WTC11 (cell line): ENCODE measurements at regions not wholly inside any gene's neighbourhood (a gene's known extent, or its start where the extent isn't known, plus 50 kb on each side); places are given as distances from the start of the nearest gene placed in this dataset.

Experiments used
- ATF1 ChIP-seq: sonication (generic); formaldehyde crosslinking; IDR thresholded peaks from 2 replicates; pipeline ENCODE4 v1.8.1; 2023; ENCODE audit warnings: mild to moderate bottlenecking, moderate library complexity, missing genetic modification reagents
- ATF6 ChIP-seq: sonication (generic); formaldehyde crosslinking; IDR thresholded peaks from 2 replicates; pipeline ENCODE4 v1.8.1; 2023; ENCODE audit warnings: mild to moderate bottlenecking, missing genetic modification reagents
- CTCF ChIP-seq: fragments of 200-600 bp; IDR thresholded peaks from 2 replicates; pipeline ENCODE4 v1.8.0; 2022; ENCODE audit warnings: antibody characterized with exemption
- FOXP4 ChIP-seq: sonication (generic); formaldehyde crosslinking; IDR thresholded peaks from 2 replicates; pipeline ENCODE4 v1.8.0; 2022; ENCODE audit warnings: mild to moderate bottlenecking, missing genetic modification reagents
- HMGXB4 ChIP-seq: sonication (generic); formaldehyde crosslinking; IDR thresholded peaks from 2 replicates; pipeline ENCODE4 v1.8.1; 2023; ENCODE audit warnings: mild to moderate bottlenecking, moderate library complexity, missing genetic modification reagents
- MAX ChIP-seq: sonication (generic); formaldehyde crosslinking; IDR thresholded peaks from 2 replicates; pipeline ENCODE4 v1.8.0; 2022; ENCODE audit warnings: mild to moderate bottlenecking, missing genetic modification reagents
- TP53 ChIP-seq: sonication (generic); formaldehyde crosslinking; IDR thresholded peaks from 2 replicates; pipeline ENCODE4 v1.8.1; 2023; ENCODE audit warnings: mild to moderate bottlenecking, missing genetic modification reagents
- USF2 ChIP-seq: sonication (generic); formaldehyde crosslinking; IDR thresholded peaks from 2 replicates; pipeline ENCODE4 v1.8.1; 2023; ENCODE audit warnings: mild to moderate bottlenecking, missing genetic modification reagents, moderate library complexity
- ZBTB43 ChIP-seq: sonication (generic); formaldehyde crosslinking; IDR thresholded peaks from 2 replicates; pipeline ENCODE4 v1.8.1; 2023; ENCODE audit warnings: mild to moderate bottlenecking, missing genetic modification reagents

GRCh38 chr1:105874621-105875020 is 1181.9 kb upstream of the PRMT6 start:
- TF ChIP-seq ATF1 (no peak), CTCF (no peak), ATF6 (CRISPR knock-in tag) (no peak), HMGXB4 (CRISPR knock-in tag) (no peak), MAX (CRISPR knock-in tag) (no peak), ZBTB43 (no peak), USF2 (CRISPR knock-in tag) (no peak), TP53 (CRISPR knock-in tag) (no peak), FOXP4 (CRISPR knock-in tag) (no peak)
